Liver (tissue), 8 donors: ENCODE measurements at regions not wholly inside any gene's neighbourhood (a gene's known extent, or its start where the extent isn't known, plus 50 kb on each side); places are given as distances from the start of the nearest gene placed in this dataset.
"Not testable (repeated sequence)": the region's sequence is repeated elsewhere in the genome, so short reads cannot be mapped to it uniquely, and the experiment has no call there.

Experiments used
- DNase-seq: peaks from one replicate; pipeline ENCODE4 v3.0.0-alpha.2; 2017; ENCODE audit warnings: low spot score
- H3K27ac ChIP-seq, 2 donors: one replicate each; pipeline ENCODE4 v1.7.0; 2013; ENCODE audit warnings: inconsistent platforms in 2 of 2, low read length in 2 of 2, control low read depth in 1 of 2, low read depth in 1 of 2, mild to moderate bottlenecking in 1 of 2
- H3K27me3 ChIP-seq, 4 donors: one replicate each; pipeline versions ENCODE4 v1.6.1 to v1.7.0; 2013; ENCODE audit warnings: low read length in 3 of 4, inconsistent platforms in 1 of 4, mild to moderate bottlenecking in 1 of 4, moderate library complexity in 1 of 4; ENCODE audit not compliant: control insufficient read depth in 4 of 4, insufficient read depth in 4 of 4
- H3K36me3 ChIP-seq, 4 donors: one replicate each; pipeline versions ENCODE4 v1.6.1 to v1.7.0; 2013; ENCODE audit warnings: low read length in 3 of 4, mild to moderate bottlenecking in 3 of 4, low read depth in 1 of 4, moderate library complexity in 1 of 4; ENCODE audit not compliant: control insufficient read depth in 4 of 4, insufficient read depth in 3 of 4
- H3K4me1 ChIP-seq, 4 donors: one replicate each; pipeline versions ENCODE4 v1.6.1 to v1.7.0; 2013; ENCODE audit warnings: low read length in 3 of 4, mild to moderate bottlenecking in 3 of 4, moderate library complexity in 1 of 4; ENCODE audit not compliant: control insufficient read depth in 4 of 4, insufficient read depth in 4 of 4
- H3K4me3 ChIP-seq, 3 donors: one replicate each; pipeline versions ENCODE4 v1.6.1 to v1.7.0; 2013; ENCODE audit warnings: low read length in 3 of 3, control low read depth in 1 of 3, low read depth in 1 of 3, mild to moderate bottlenecking in 1 of 3
- H3K9ac ChIP-seq, 2 donors: one replicate each; pipeline ENCODE4 v1.7.0; 2013; ENCODE audit warnings: low read length in 2 of 2, mild to moderate bottlenecking in 2 of 2, moderate library complexity in 2 of 2, control low read depth in 1 of 2, low read depth in 1 of 2
- H3K9me3 ChIP-seq, 4 donors: one replicate each; pipeline versions ENCODE4 v1.6.1 to v1.7.0; 2013; ENCODE audit warnings: low read length in 3 of 4; ENCODE audit not compliant: control insufficient read depth in 4 of 4
- CTCF ChIP-seq: fragments of 150-350 bp; IDR thresholded peaks from 2 replicates; pipeline ENCODE4 v1.5.1; 2017; ENCODE audit warnings: improper control_type of control experiment, low read depth, low read length; ENCODE audit not compliant: missing input control
- FOXA2 ChIP-seq: IDR thresholded peaks from 2 replicates; pipeline ENCODE4 v1.6.1; 2016; ENCODE audit warnings: antibody characterized with exemption
- GABPA ChIP-seq, 2 donors: IDR thresholded peaks in 1 of 2; conservative IDR thresholded peaks in 1 of 2; 2 replicates each; pipeline ENCODE4 v1.6.1; 2016; ENCODE audit warnings: antibody characterized with exemption in 2 of 2, mild to moderate bottlenecking in 1 of 2, moderate library complexity in 1 of 2
- HNF4A ChIP-seq, 2 donors: conservative IDR thresholded peaks; 2 replicates each; pipeline ENCODE4 v1.6.1; 2016; ENCODE audit warnings: antibody characterized with exemption in 2 of 2, mild to moderate bottlenecking in 2 of 2
- HNF4G ChIP-seq: IDR thresholded peaks from 2 replicates; pipeline ENCODE4 v1.6.1; 2016; ENCODE audit warnings: antibody characterized with exemption
- JUND ChIP-seq, 2 donors: IDR thresholded peaks; 2 replicates each; pipeline ENCODE4 v1.6.1; 2016; ENCODE audit warnings: antibody characterized with exemption in 2 of 2
- REST ChIP-seq: IDR thresholded peaks from 2 replicates; pipeline ENCODE4 v1.6.1; 2016; ENCODE audit warnings: antibody characterized with exemption, mild to moderate bottlenecking
- RXRA ChIP-seq, 2 donors: IDR thresholded peaks; 2 replicates each; pipeline ENCODE4 v1.6.1; 2017 to 2018; ENCODE audit warnings: antibody characterized with exemption in 2 of 2, mild to moderate bottlenecking in 1 of 2
- YY1 ChIP-seq: IDR thresholded peaks from 2 replicates; pipeline ENCODE4 v1.6.1; 2016; ENCODE audit warnings: antibody characterized with exemption, mild to moderate bottlenecking
- WGBS: extraction: QIAGEN DNeasy Blood & Tissue Kit; methylation state at CpG from one replicate; pipeline ENCODE4 v1.1.7; 2013; 5-methylcytosine and 5-hydroxymethylcytosine counted together
- donor health status: healthy.
- donor health status: healthy.
- donor health status: healthy.
- donor health status: healthy.
- donor health status: healthy.

GRCh38 chr2:219744600-219744999 is 117.2 kb downstream of the SLC4A3 start:
- H3K27me3 ChIP-seq, result peaks cover 0 to 4% (median 0%) of the 10 kb centered on the region in 4 donors
- H3K36me3 ChIP-seq, result no peaks in the 10 kb centered on the region
- DNase-seq, result no peak
- no peak overlapping the region for H3K4me3 ChIP-seq
- H3K9me3 ChIP-seq, result no peaks in the 10 kb centered on the region
- no peak overlapping the region for H3K9ac ChIP-seq
- H3K27ac ChIP-seq, result no peak overlapping the region
- H3K4me1 ChIP-seq, result no peaks in the 10 kb centered on the region
- TF ChIP-seq HNF4A (conservative IDR thresholded peaks at IDR 0.05) (no peak), FOXA2 (no peak), RXRA (IDR thresholded peaks at IDR 0.05) (no peak), REST (no peak)
- WGBS, result 76% methylated on average over 4 of the region's 4 CpGs

GRCh38 chr2:219747637-219748036 is 120.2 kb downstream of the SLC4A3 start:
- Histone ChIP-seq H3K27me3 (peaks cover 0 to 4% (median 0%) of the 10 kb centered on the region in 4 donors), H3K4me3 (no peak overlapping the region), H3K4me1 (no peaks in the 10 kb centered on the region), H3K27ac (no peak overlapping the region), H3K9me3 (no peaks in the 10 kb centered on the region), H3K9ac (no peak overlapping the region), H3K36me3 (no peaks in the 10 kb centered on the region)
- DNase-seq, result no peak
- TF ChIP-seq YY1 (no peak), HNF4G (no peak)
- WGBS, result 100% methylated on average over 1 of the region's 1 CpG

GRCh38 chr2:219748671-219749570 is 121.5 kb downstream of the SLC4A3 start:
- no peak for DNase-seq
- Histone ChIP-seq H3K4me1 (no peaks in the 10 kb centered on the region), H3K9me3 (no peaks in the 10 kb centered on the region), H3K27me3 (peaks cover 0 to 4% (median 0%) of the 10 kb centered on the region in 4 donors), H3K9ac (no peak overlapping the region), H3K27ac (no peak overlapping the region), H3K36me3 (no peaks in the 10 kb centered on the region), H3K4me3 (no peak overlapping the region)
- WGBS, result 74% methylated on average over 4 of the region's 4 CpGs
- TF ChIP-seq JUND (IDR thresholded peaks at IDR 0.05) (no peak), GABPA (IDR thresholded peaks at IDR 0.05 in 1 of 2, conservative IDR thresholded peaks at IDR 0.05 in 1 of 2) (no peak), FOXA2 (no peak), REST (no peak), CTCF (no peak)

- not testable (repeated sequence) for H3K36me3 ChIP-seq, H3K4me3 ChIP-seq, DNase-seq, H3K27ac ChIP-seq, H3K9me3 ChIP-seq, H3K27me3 ChIP-seq, H3K4me1 ChIP-seq, H3K9ac ChIP-seq
- 94% methylated on average over 34 of the region's 34 CpGs for WGBS
Observed at GRCh38 chr2:219751121-219751520, 123.7 kb downstream of the SLC4A3 start.
